ENCODE measurements at regions not wholly inside any gene's neighbourhood (a gene's known extent, or its start where the extent isn't known, plus 50 kb on each side); places are given as distances from the start of the nearest gene placed in this dataset.
A peak's percentile ranks its signal among the peaks of the same experiment; 100 is the strongest.

- Histone ChIP-seq H2BK120ac (ENCODE audit: low read depth, low read length) (no peak overlapping the region), H3K23ac (ENCODE audit: low read length in 2 of 2) (no peak overlapping the region), H2AK5ac (ENCODE audit: low read length, severe bottlenecking) (no peak overlapping the region), H4K91ac (ENCODE audit: low read length) (no peak overlapping the region), H2BK5ac (ENCODE audit: low read depth, low read length, poor library complexity, severe bottlenecking) (no peak overlapping the region), H3K9me3 (ENCODE audit: control insufficient read depth, low read length) (peaks cover 4% of the 10 kb centered on the region), H3K79me1 (replicated peaks; ENCODE audit: low read length, poor library complexity, severe bottlenecking) (no peaks in the 10 kb centered on the region), H3K4me3 (ENCODE audit: insufficient read depth in 1 of 2, low read depth in 1 of 2, low read length in 2 of 2) (no peak overlapping the region), H2BK15ac (ENCODE audit: low read depth, poor library complexity, severe bottlenecking) (no peak overlapping the region), H3K14ac (ENCODE audit: low read length in 2 of 2) (no peak overlapping the region), H3K4me1 (ENCODE audit: control insufficient read depth, insufficient read depth, low read depth, low read length) (no peaks in the 10 kb centered on the region), H2AFZ (ENCODE audit: low read depth, low read length) (no peak overlapping the region), H4K8ac (ENCODE audit: low read length) (no peak overlapping the region), H3K4me2 (ENCODE audit: low read length, poor library complexity, severe bottlenecking) (no peak overlapping the region), H3K9ac (ENCODE audit: low read length) (no peak overlapping the region), H3K36me3 (ENCODE audit: control insufficient read depth in 1 of 2, insufficient read depth in 2 of 2, low read depth in 1 of 2, low read length in 2 of 2) (no peaks in the 10 kb centered on the region), H3K27ac (ENCODE audit: low read length, poor library complexity, severe bottlenecking) (no peak overlapping the region), H3K18ac (ENCODE audit: low read depth in 1 of 2, low read length in 2 of 2) (no peak overlapping the region), H3K27me3 (ENCODE audit: control insufficient read depth in 1 of 2, insufficient read depth in 1 of 2, low read length in 2 of 2) (peaks cover 0 to 11% of the 10 kb centered on the region in 2 experiments), H2BK12ac (ENCODE audit: low read length in 2 of 2) (no peak overlapping the region), H3K4ac (ENCODE audit: low read depth in 1 of 2, low read length in 2 of 2) (no peak overlapping the region)
- DNase-seq: no peak
- 94% methylated on average over 2 of the region's 2 CpGs for WGBS
Observed at GRCh38 chr9:107898761-107899160, 409.2 kb upstream of the KLF4 start.

DNA sequence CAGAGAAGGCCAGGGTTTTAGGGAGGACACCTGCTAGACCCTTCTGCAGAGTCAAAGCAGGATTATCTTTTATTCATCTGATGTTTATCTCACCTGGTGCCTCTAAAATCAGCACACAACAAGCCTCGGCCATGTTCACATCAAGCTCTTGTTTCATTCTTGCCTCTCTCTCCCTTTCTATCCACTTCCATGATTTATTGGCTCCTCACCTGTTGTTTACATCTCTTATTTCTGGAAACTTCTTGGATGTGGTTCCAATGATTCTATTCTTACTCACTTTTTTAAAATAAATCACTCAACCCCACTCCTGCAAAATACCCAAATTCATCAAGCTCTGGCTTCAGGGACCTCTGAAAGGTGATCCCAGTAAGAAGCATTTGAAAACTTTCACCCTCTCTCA is 407.0 kb upstream of the KLF4 start:
- no peak overlapping the region for H3K4ac ChIP-seq (ENCODE audit: low read depth in 1 of 2, low read length in 2 of 2)
- 89% methylated on average over 1 of the region's 1 CpG for WGBS

DNA sequence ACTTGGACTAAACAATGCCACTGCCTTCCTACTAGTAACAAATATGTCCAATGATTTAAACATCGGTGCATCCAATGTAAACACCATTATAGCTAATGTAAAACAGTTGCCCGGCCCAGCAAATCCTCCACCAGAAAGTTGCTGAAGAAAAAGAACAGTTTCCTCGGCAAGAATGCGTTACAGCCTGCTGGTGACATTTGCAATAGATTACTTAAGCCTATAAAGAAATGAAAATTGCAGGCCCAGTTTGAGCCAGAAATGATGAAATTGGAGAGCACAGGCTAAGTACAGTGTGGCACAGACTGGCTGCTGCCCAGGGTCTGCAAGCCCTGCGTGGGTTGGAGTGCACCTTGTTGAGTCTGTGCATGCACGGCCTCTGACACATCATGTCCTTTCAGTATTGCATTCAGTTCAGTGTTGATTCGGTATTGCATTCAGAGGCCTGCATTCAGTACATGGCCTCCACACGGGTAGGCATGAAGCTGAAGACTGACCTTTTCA is 406.0 kb upstream of the KLF4 start:
- Histone ChIP-seq H2AK5ac (ENCODE audit: low read length, severe bottlenecking) (no peak overlapping the region), H2BK5ac (ENCODE audit: low read depth, low read length, poor library complexity, severe bottlenecking) (no peak overlapping the region), H3K9ac (ENCODE audit: low read length) (no peak overlapping the region), H3K27me3 (ENCODE audit: control insufficient read depth in 1 of 2, insufficient read depth in 1 of 2, low read length in 2 of 2) (peaks cover 0 to 4% of the 10 kb centered on the region in 2 experiments), H3K79me1 (replicated peaks; ENCODE audit: low read length, poor library complexity, severe bottlenecking) (no peaks in the 10 kb centered on the region), H4K91ac (ENCODE audit: low read length) (no peak overlapping the region), H2BK15ac (ENCODE audit: low read depth, poor library complexity, severe bottlenecking) (no peak overlapping the region), H3K36me3 (ENCODE audit: control insufficient read depth in 1 of 2, insufficient read depth in 2 of 2, low read depth in 1 of 2, low read length in 2 of 2) (no peaks in the 10 kb centered on the region), H2BK120ac (ENCODE audit: low read depth, low read length) (no peak overlapping the region), H3K14ac (ENCODE audit: low read length in 2 of 2) (peak overlapping the region in 1 of 2 experiments; percentile 41), H4K8ac (ENCODE audit: low read length) (no peak overlapping the region), H3K4ac (ENCODE audit: low read depth in 1 of 2, low read length in 2 of 2) (no peak overlapping the region), H3K4me1 (ENCODE audit: control insufficient read depth, insufficient read depth, low read depth, low read length) (no peaks in the 10 kb centered on the region), H3K4me2 (ENCODE audit: low read length, poor library complexity, severe bottlenecking) (no peak overlapping the region), H3K18ac (ENCODE audit: low read depth in 1 of 2, low read length in 2 of 2) (no peak overlapping the region), H3K9me3 (ENCODE audit: control insufficient read depth, low read length) (peaks cover 3% of the 10 kb centered on the region), H2AFZ (ENCODE audit: low read depth, low read length) (no peak overlapping the region), H3K23ac (ENCODE audit: low read length in 2 of 2) (no peak overlapping the region), H3K4me3 (ENCODE audit: insufficient read depth in 1 of 2, low read depth in 1 of 2, low read length in 2 of 2) (no peak overlapping the region), H2BK12ac (ENCODE audit: low read length in 2 of 2) (no peak overlapping the region), H3K27ac (ENCODE audit: low read length, poor library complexity, severe bottlenecking) (no peak overlapping the region)
- 83% methylated on average over 8 of the region's 8 CpGs for WGBS
- DNase-seq: no peak

More for the DNA sequence above, 407.0 kb upstream of the KLF4 start:
- H3K79me1 ChIP-seq (replicated peaks; ENCODE audit: low read length, poor library complexity, severe bottlenecking): no peaks in the 10 kb centered on the region
- H3K27me3 ChIP-seq (ENCODE audit: control insufficient read depth in 1 of 2, insufficient read depth in 1 of 2, low read length in 2 of 2): peaks cover 0 to 11% of the 10 kb centered on the region in 2 experiments
- no peaks in the 10 kb centered on the region for H3K4me1 ChIP-seq (ENCODE audit: control insufficient read depth, insufficient read depth, low read depth, low read length)
- H4K91ac ChIP-seq (ENCODE audit: low read length): no peak overlapping the region
- no peak overlapping the region for H2BK15ac ChIP-seq (ENCODE audit: low read depth, poor library complexity, severe bottlenecking)
- no peak overlapping the region for H3K4me3 ChIP-seq (ENCODE audit: insufficient read depth in 1 of 2, low read depth in 1 of 2, low read length in 2 of 2)
- H2BK5ac ChIP-seq (ENCODE audit: low read depth, low read length, poor library complexity, severe bottlenecking): no peak overlapping the region
- no peak overlapping the region for H2AK5ac ChIP-seq (ENCODE audit: low read length, severe bottlenecking)
- H3K27ac ChIP-seq (ENCODE audit: low read length, poor library complexity, severe bottlenecking): no peak overlapping the region
- no peaks in the 10 kb centered on the region for H3K9me3 ChIP-seq (ENCODE audit: control insufficient read depth, low read length)
- no peak overlapping the region for H3K4me2 ChIP-seq (ENCODE audit: low read length, poor library complexity, severe bottlenecking)
- H3K9ac ChIP-seq (ENCODE audit: low read length): no peak overlapping the region
- no peak overlapping the region for H2AFZ ChIP-seq (ENCODE audit: low read depth, low read length)
- no peak overlapping the region for H3K14ac ChIP-seq (ENCODE audit: low read length in 2 of 2)
- H3K23ac ChIP-seq (ENCODE audit: low read length in 2 of 2): no peak overlapping the region
- no peaks in the 10 kb centered on the region for H3K36me3 ChIP-seq (ENCODE audit: control insufficient read depth in 1 of 2, insufficient read depth in 2 of 2, low read depth in 1 of 2, low read length in 2 of 2)
- H4K8ac ChIP-seq (ENCODE audit: low read length): no peak overlapping the region
- H2BK12ac ChIP-seq (ENCODE audit: low read length in 2 of 2): no peak overlapping the region
- H2BK120ac ChIP-seq (ENCODE audit: low read depth, low read length): no peak overlapping the region
- H3K18ac ChIP-seq (ENCODE audit: low read depth in 1 of 2, low read length in 2 of 2): no peak overlapping the region
- no peak for DNase-seq

DNA sequence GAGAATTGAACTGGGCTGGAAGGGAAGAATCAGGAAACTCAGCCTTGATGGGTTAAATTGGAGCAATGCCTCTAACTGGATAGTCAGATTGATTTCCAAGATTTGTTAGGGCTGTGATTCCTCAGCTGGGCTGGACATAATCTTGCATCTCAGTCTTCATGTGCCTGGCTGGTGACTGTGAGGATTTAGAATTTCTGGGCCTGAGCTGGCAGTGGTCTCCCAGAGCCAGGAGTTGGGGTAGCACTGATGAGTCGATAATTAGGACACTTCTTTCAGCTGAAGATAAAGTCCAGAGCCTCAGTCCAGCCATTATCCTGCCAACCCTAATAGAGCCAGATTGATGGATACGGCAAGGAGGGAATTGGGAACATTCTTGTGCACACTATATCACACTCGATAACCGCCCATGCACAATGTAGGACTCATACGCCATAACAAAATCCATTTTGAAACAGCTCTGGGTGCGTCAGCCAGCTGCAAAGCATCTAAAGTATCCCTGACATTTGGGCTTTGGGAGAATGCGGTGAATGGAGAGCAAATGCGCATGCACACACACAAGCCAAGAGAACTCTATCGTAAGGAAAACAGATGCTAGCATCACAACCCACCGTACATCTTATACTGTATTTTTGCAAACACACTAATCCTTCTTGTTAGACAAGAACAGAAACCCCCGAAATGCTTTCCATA is 405.1 kb upstream of the KLF4 start:
- Histone ChIP-seq H3K14ac (ENCODE audit: low read length in 2 of 2) (no peak overlapping the region), H4K8ac (ENCODE audit: low read length) (peak overlapping the region; percentile 16), H2BK12ac (ENCODE audit: low read length in 2 of 2) (no peak overlapping the region), H3K27me3 (ENCODE audit: control insufficient read depth in 1 of 2, insufficient read depth in 1 of 2, low read length in 2 of 2) (peaks cover 0 to 4% of the 10 kb centered on the region in 2 experiments), H3K9ac (ENCODE audit: low read length) (no peak overlapping the region), H3K23ac (ENCODE audit: low read length in 2 of 2) (no peak overlapping the region), H2BK15ac (ENCODE audit: low read depth, poor library complexity, severe bottlenecking) (no peak overlapping the region), H2BK5ac (ENCODE audit: low read depth, low read length, poor library complexity, severe bottlenecking) (no peak overlapping the region), H4K91ac (ENCODE audit: low read length) (no peak overlapping the region), H3K9me3 (ENCODE audit: control insufficient read depth, low read length) (peaks cover 5% of the 10 kb centered on the region), H2BK120ac (ENCODE audit: low read depth, low read length) (no peak overlapping the region), H3K4me3 (ENCODE audit: insufficient read depth in 1 of 2, low read depth in 1 of 2, low read length in 2 of 2) (no peak overlapping the region), H3K36me3 (ENCODE audit: control insufficient read depth in 1 of 2, insufficient read depth in 2 of 2, low read depth in 1 of 2, low read length in 2 of 2) (no peaks in the 10 kb centered on the region), H3K27ac (ENCODE audit: low read length, poor library complexity, severe bottlenecking) (no peak overlapping the region), H2AFZ (ENCODE audit: low read depth, low read length) (no peak overlapping the region), H3K4ac (ENCODE audit: low read depth in 1 of 2, low read length in 2 of 2) (no peak overlapping the region), H3K18ac (ENCODE audit: low read depth in 1 of 2, low read length in 2 of 2) (no peak overlapping the region), H2AK5ac (ENCODE audit: low read length, severe bottlenecking) (no peak overlapping the region), H3K79me1 (replicated peaks; ENCODE audit: low read length, poor library complexity, severe bottlenecking) (no peaks in the 10 kb centered on the region), H3K4me1 (ENCODE audit: control insufficient read depth, insufficient read depth, low read depth, low read length) (no peaks in the 10 kb centered on the region), H3K4me2 (ENCODE audit: low read length, poor library complexity, severe bottlenecking) (no peak overlapping the region)
- WGBS: 91% methylated on average over 11 of the region's 11 CpGs
- DNase-seq: peak; percentile 16
